Neuronal stem cell (in vitro differentiated cells): ENCODE measurements at regions not wholly inside any gene's neighbourhood (a gene's known extent, or its start where the extent isn't known, plus 50 kb on each side); places are given as distances from the start of the nearest gene placed in this dataset.
A peak's percentile ranks its signal among the peaks of the same experiment; 100 is the strongest.

Experiments
- DNase-seq: peaks from one replicate; pipeline ENCODE4 v3.0.0-alpha.2; 2013; ENCODE audit warnings: low spot score
- H2AFZ ChIP-seq: one replicate; pipeline ENCODE4 v1.6.1; 2013; ENCODE audit warnings: mild to moderate bottlenecking, low read length, inconsistent platforms
- H2AK5ac ChIP-seq: 2 replicates; pipeline ENCODE4 v1.6.1; 2013; ENCODE audit warnings: low read depth, mild to moderate bottlenecking, inconsistent platforms, low read length, moderate library complexity, mixed read lengths
- H2BK120ac ChIP-seq: 2 replicates; pipeline ENCODE4 v1.6.1; 2013; ENCODE audit warnings: low read depth, mild to moderate bottlenecking, inconsistent platforms, low read length, moderate library complexity, mixed read lengths
- H2BK12ac ChIP-seq: one replicate; pipeline ENCODE4 v1.6.1; 2013; ENCODE audit warnings: low read length, inconsistent platforms
- H2BK15ac ChIP-seq: 2 replicates; pipeline ENCODE4 v1.6.1; 2013; ENCODE audit warnings: mild to moderate bottlenecking, low read length, inconsistent platforms, mixed read lengths
- H2BK5ac ChIP-seq: one replicate; pipeline ENCODE4 v1.6.1; 2013; ENCODE audit warnings: inconsistent platforms, mild to moderate bottlenecking, low read length, moderate library complexity
- H3K14ac ChIP-seq: one replicate; pipeline ENCODE4 v1.6.1; 2013; ENCODE audit warnings: low read length, inconsistent platforms
- H3K18ac ChIP-seq: 2 replicates; pipeline ENCODE4 v1.6.1; 2013; ENCODE audit warnings: low read length, inconsistent platforms
- H3K23ac ChIP-seq: 2 replicates; pipeline ENCODE4 v1.6.1; 2013; ENCODE audit warnings: low read depth, mild to moderate bottlenecking, mixed read lengths, low read length, inconsistent platforms; ENCODE audit not compliant: poor library complexity
- H3K27ac ChIP-seq: replicated peaks from 3 replicates; pipeline ENCODE4 v1.5.1; 2013; ENCODE audit warnings: low read length, inconsistent platforms
- H3K27me3 ChIP-seq, 3 experiments: 2 replicates each; pipeline ENCODE4 v1.6.1; 2013; ENCODE audit warnings: low read length in 3 of 3, mild to moderate bottlenecking in 2 of 3, inconsistent platforms in 1 of 3, low read depth in 1 of 3, mixed read lengths in 1 of 3, moderate library complexity in 1 of 3; ENCODE audit not compliant: control insufficient read depth in 3 of 3, insufficient read depth in 3 of 3
- H3K36me3 ChIP-seq, 2 donors: replicated peaks in 1 of 2; 2 replicates each; pipeline ENCODE4 v1.6.1; 2013; ENCODE audit warnings: low read length in 2 of 2; ENCODE audit not compliant: control insufficient read depth in 2 of 2, insufficient read depth in 2 of 2
- H3K4ac ChIP-seq: 2 replicates; pipeline ENCODE4 v1.6.1; 2013; ENCODE audit warnings: inconsistent platforms, mild to moderate bottlenecking, low read length, moderate library complexity
- H3K4me1 ChIP-seq, 2 donors: 1 replicate in 1 of 2; 2 replicates in 1 of 2; pipeline ENCODE4 v1.6.1; 2013; ENCODE audit warnings: low read length in 2 of 2, low read depth in 1 of 2; ENCODE audit not compliant: control insufficient read depth in 2 of 2, insufficient read depth in 1 of 2
- H3K4me2 ChIP-seq: one replicate; pipeline ENCODE4 v1.6.1; 2013; ENCODE audit warnings: mild to moderate bottlenecking, low read length, inconsistent platforms; ENCODE audit not compliant: insufficient read depth, poor library complexity, severe bottlenecking
- H3K4me3 ChIP-seq, 2 donors: 2 replicates each; pipeline ENCODE4 v1.5.1; 2013; ENCODE audit warnings: low read length in 2 of 2, mild to moderate bottlenecking in 2 of 2, inconsistent platforms in 1 of 2, moderate library complexity in 1 of 2
- H3K79me1 ChIP-seq: one replicate; pipeline ENCODE4 v1.6.1; 2013; ENCODE audit warnings: low read depth, mild to moderate bottlenecking, inconsistent platforms, low read length, moderate library complexity
- H3K9ac ChIP-seq: one replicate; pipeline ENCODE4 v1.6.1; 2013; ENCODE audit warnings: mild to moderate bottlenecking, low read depth, low read length, inconsistent platforms; ENCODE audit not compliant: poor library complexity
- H3K9me3 ChIP-seq, 2 donors: replicated peaks in 1 of 2; 2 replicates each; pipeline versions ENCODE3 to v1.6.1; 2013; ENCODE audit warnings: low read length in 2 of 2, mild to moderate bottlenecking in 2 of 2, inconsistent platforms in 1 of 2, low read depth in 1 of 2, mixed read lengths in 1 of 2, moderate library complexity in 1 of 2; ENCODE audit not compliant: control insufficient read depth in 2 of 2, insufficient read depth in 1 of 2
- H4K8ac ChIP-seq: one replicate; pipeline ENCODE4 v1.6.1; 2013; ENCODE audit warnings: low read depth, mild to moderate bottlenecking, inconsistent platforms, low read length, moderate library complexity
- H4K91ac ChIP-seq: one replicate; pipeline ENCODE4 v1.6.1; 2013; ENCODE audit warnings: low read length, low read depth, mild to moderate bottlenecking, inconsistent platforms; ENCODE audit not compliant: poor library complexity
- WGBS, 2 donors: extraction: QIAGEN DNeasy Blood & Tissue Kit; methylation state at CpG; one replicate each; pipeline ENCODE4 v1.1.7; 2013; ENCODE audit warnings: missing lambda C conversion rate in 2 of 2, mixed read lengths in 1 of 2; ENCODE audit not compliant: insufficient read length in 2 of 2, insufficient replicate concordance in 1 of 2; ENCODE audit errors: extremely low coverage in 2 of 2; 5-methylcytosine and 5-hydroxymethylcytosine counted together

- H2BK120ac ChIP-seq, result no peak overlapping the region
- H3K14ac ChIP-seq, result no peak overlapping the region
- H2BK15ac ChIP-seq, result no peak overlapping the region
- no peaks in the 10 kb centered on the region for H3K9me3 ChIP-seq
- H3K27ac ChIP-seq, result no peak overlapping the region
- H2BK12ac ChIP-seq, result no peak overlapping the region
- H2BK5ac ChIP-seq, result no peak overlapping the region
- H3K4me3 ChIP-seq, result no peak overlapping the region
- no peaks in the 10 kb centered on the region for H3K79me1 ChIP-seq
- no peak overlapping the region for H3K23ac ChIP-seq
- no peaks in the 10 kb centered on the region for H3K36me3 ChIP-seq
- no peak overlapping the region for H3K18ac ChIP-seq
- H2AK5ac ChIP-seq, result no peak overlapping the region
- H2AFZ ChIP-seq, result peak overlapping the region; percentile 14
- no CpG with 5 or more reads among the region's 3 CpGs for WGBS, 2 donors
- H3K4ac ChIP-seq, result no peak overlapping the region
- no peak overlapping the region for H3K9ac ChIP-seq
- H4K8ac ChIP-seq, result no peak overlapping the region
- no peak for DNase-seq
- H3K4me2 ChIP-seq, result no peak overlapping the region
- no peaks in the 10 kb centered on the region for H3K4me1 ChIP-seq
- H3K27me3 ChIP-seq, result no peaks in the 10 kb centered on the region
- no peak overlapping the region for H4K91ac ChIP-seq
These were observed 71.4 kb upstream of the ADGRL3 start for GRCh38 chr4:61128682-61129081.

DNA sequence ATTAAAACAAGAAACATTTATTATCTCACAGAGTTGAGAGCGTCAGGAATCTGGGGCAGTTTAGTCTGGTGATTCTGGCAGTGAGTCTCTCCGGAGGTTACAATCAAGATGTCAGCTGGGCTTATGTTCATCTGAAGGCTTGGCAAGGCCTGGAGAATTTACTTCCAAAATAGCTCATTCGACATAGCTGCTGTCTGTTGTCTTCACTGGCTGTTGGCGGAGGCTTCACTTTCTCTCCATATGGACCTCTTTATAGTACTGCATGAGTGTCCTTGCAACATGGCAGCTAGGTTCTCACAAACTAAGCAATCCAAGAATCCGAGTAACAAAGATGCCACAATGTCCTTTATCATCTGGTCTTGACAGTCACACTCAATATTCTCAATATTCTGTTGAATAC is 70.2 kb upstream of the ADGRL3 start:
- H3K36me3 ChIP-seq, result no peaks in the 10 kb centered on the region
- H3K9me3 ChIP-seq, result no peaks in the 10 kb centered on the region
- no peak overlapping the region for H2BK5ac ChIP-seq
- no peak overlapping the region for H3K4me2 ChIP-seq
- no peak overlapping the region for H2BK120ac ChIP-seq
- WGBS, 2 donors, result no CpG with 5 or more reads among the region's 5 CpGs
- H3K18ac ChIP-seq, result no peak overlapping the region
- H3K4me3 ChIP-seq, result no peak overlapping the region
- no peaks in the 10 kb centered on the region for H3K79me1 ChIP-seq
- no peaks in the 10 kb centered on the region for H3K4me1 ChIP-seq
- no peak overlapping the region for H4K91ac ChIP-seq
- no peak overlapping the region for H3K27ac ChIP-seq
- no peaks in the 10 kb centered on the region for H3K27me3 ChIP-seq
- no peak overlapping the region for H4K8ac ChIP-seq
- H3K23ac ChIP-seq, result no peak overlapping the region
- H2AFZ ChIP-seq, result no peak overlapping the region
- no peak overlapping the region for H2AK5ac ChIP-seq
- H2BK15ac ChIP-seq, result no peak overlapping the region
- no peak overlapping the region for H3K4ac ChIP-seq
- no peak overlapping the region for H3K14ac ChIP-seq
- DNase-seq, result no peak
- no peak overlapping the region for H3K9ac ChIP-seq
- no peak overlapping the region for H2BK12ac ChIP-seq

GRCh38 chr4:61143461-61143860 is 56.7 kb upstream of the ADGRL3 start:
- Histone ChIP-seq H3K4me3 (no peak overlapping the region), H2AFZ (no peak overlapping the region), H2AK5ac (no peak overlapping the region), H4K8ac (no peak overlapping the region), H3K4me1 (no peaks in the 10 kb centered on the region), H3K9me3 (no peaks in the 10 kb centered on the region), H3K23ac (no peak overlapping the region), H2BK12ac (no peak overlapping the region), H3K4me2 (no peak overlapping the region), H3K27me3 (no peaks in the 10 kb centered on the region), H3K4ac (no peak overlapping the region), H3K36me3 (no peaks in the 10 kb centered on the region), H4K91ac (no peak overlapping the region), H2BK5ac (no peak overlapping the region), H2BK15ac (no peak overlapping the region), H3K79me1 (no peaks in the 10 kb centered on the region), H3K9ac (no peak overlapping the region), H3K14ac (no peak overlapping the region), H3K18ac (no peak overlapping the region), H3K27ac (no peak overlapping the region), H2BK120ac (no peak overlapping the region)
- no peak for DNase-seq
- no CpG with 5 or more reads among the region's 1 CpG for WGBS, 2 donors

DNA sequence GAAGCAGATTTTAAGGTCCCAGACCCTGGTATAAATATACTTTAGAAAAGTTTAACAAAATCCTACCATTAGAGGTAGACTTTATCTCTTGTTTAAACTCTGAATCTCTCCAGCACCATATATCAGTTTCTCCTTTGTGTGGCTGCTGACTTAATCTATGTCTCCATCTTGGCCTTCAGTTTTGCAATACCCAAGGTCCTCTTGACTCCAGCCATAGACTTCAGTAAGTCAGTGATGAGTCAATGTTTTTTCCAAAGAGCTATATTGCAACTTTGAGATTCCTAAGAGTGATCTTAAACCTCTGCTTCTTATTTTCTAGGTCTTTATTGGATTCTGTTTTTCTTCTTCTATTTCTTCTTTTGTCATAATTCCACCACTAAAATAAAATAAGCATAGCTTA is 50.8 kb upstream of the ADGRL3 start:
- Histone ChIP-seq H3K79me1 (no peaks in the 10 kb centered on the region), H3K27ac (no peak overlapping the region), H2BK12ac (no peak overlapping the region), H3K23ac (no peak overlapping the region), H3K9me3 (no peaks in the 10 kb centered on the region), H3K14ac (no peak overlapping the region), H3K4ac (no peak overlapping the region), H3K4me2 (no peak overlapping the region), H2BK5ac (no peak overlapping the region), H3K36me3 (no peaks in the 10 kb centered on the region), H3K4me3 (no peak overlapping the region), H2AFZ (no peak overlapping the region), H3K27me3 (no peaks in the 10 kb centered on the region), H2AK5ac (no peak overlapping the region), H2BK120ac (no peak overlapping the region), H3K9ac (no peak overlapping the region), H2BK15ac (no peak overlapping the region), H3K18ac (no peak overlapping the region), H4K8ac (no peak overlapping the region), H4K91ac (no peak overlapping the region), H3K4me1 (no peaks in the 10 kb centered on the region)
- no peak for DNase-seq
